SK-N-SH (cell line): ENCODE measurements at regions not wholly inside any gene's neighbourhood (a gene's known extent, or its start where the extent isn't known, plus 50 kb on each side); places are given as distances from the start of the nearest gene placed in this dataset.

Experiments
- CTCF ChIA-PET: fragments of 300-600, 350-600 bp; formaldehyde crosslinking; extraction: SDS; loops from one replicate; lab custom pipeline; 2021; lab: Yijun Ruan, JAX
- POLR2A ChIA-PET: fragments of 350-600 bp; sonication (Branson Sonifier 250); formaldehyde crosslinking; extraction: SDS; loops from one replicate; lab custom pipeline; 2020; ENCODE audit warnings: antibody characterized with exemption, inconsistent platforms; lab: Yijun Ruan, JAX
- DNase-seq: peaks from one replicate; pipeline ENCODE4 v3.0.0; 2012
- H2AFZ ChIP-seq: fragments of 200-600 bp; sonication (generic); 2 replicates; pipeline ENCODE4 v1.8.1; 2016; ENCODE audit warnings: antibody characterized with exemption, mild to moderate bottlenecking, low read depth
- H3F3A ChIP-seq: fragments of 200-600 bp; sonication (generic); replicated peaks from 2 replicates; pipeline ENCODE3; 2016; ENCODE audit warnings: antibody characterized with exemption, mild to moderate bottlenecking; ENCODE audit not compliant: insufficient read depth
- H3K27ac ChIP-seq, 2 experiments: fragments of 200-500 bp in 1 of 2; fragments of 200-600 bp in 1 of 2; sonication (Bioruptor generic) in 1 of 2; sonication (generic), shearing (Covaris generic) in 1 of 2; 2 replicates each; pipeline versions ENCODE4 v1.5.1 to v1.6.1; 2014 to 2016; ENCODE audit warnings: low read depth in 2 of 2, inconsistent platforms in 1 of 2, low read length in 1 of 2, mild to moderate bottlenecking in 1 of 2, mixed read lengths in 1 of 2
- H3K27me3 ChIP-seq: fragments of 200-600 bp; sonication (generic), shearing (Covaris generic); 2 replicates; pipeline ENCODE4 v1.6.1; 2016; ENCODE audit warnings: mixed run types; ENCODE audit not compliant: insufficient read depth
- H3K36me3 ChIP-seq, 2 experiments: fragments of 200-500 bp in 1 of 2; fragments of 200-600 bp in 1 of 2; sonication (Bioruptor generic) in 1 of 2; sonication (generic) in 1 of 2; replicated peaks in 1 of 2; 2 replicates each; pipeline versions ENCODE3 to v1.5.1; 2014 to 2016; ENCODE audit warnings: low read length in 1 of 2, mild to moderate bottlenecking in 1 of 2; ENCODE audit not compliant: insufficient read depth in 2 of 2, control insufficient read depth in 1 of 2
- H3K4me1 ChIP-seq, 2 experiments: fragments of 200-500 bp in 1 of 2; fragments of 200-600 bp in 1 of 2; sonication (Bioruptor generic) in 1 of 2; sonication (generic), shearing (Covaris generic) in 1 of 2; 2 replicates each; pipeline versions ENCODE4 v1.5.1 to v1.6.1; 2014 to 2016; ENCODE audit warnings: low read depth in 1 of 2, low read length in 1 of 2, mixed run types in 1 of 2; ENCODE audit not compliant: insufficient read depth in 2 of 2, control insufficient read depth in 1 of 2
- H3K4me2 ChIP-seq: fragments of 200-600 bp; sonication (generic), shearing (Covaris generic); 2 replicates; pipeline ENCODE4 v1.6.1; 2017; ENCODE audit warnings: mixed run types
- H3K4me3 ChIP-seq, 2 experiments: fragments of 200-500 bp in 1 of 2; fragments of 200-600 bp in 1 of 2; sonication (Bioruptor generic) in 1 of 2; sonication (generic), shearing (Covaris generic) in 1 of 2; 2 replicates each; pipeline versions ENCODE4 v1.5.1 to v1.8.1; 2014 to 2016; ENCODE audit warnings: low read depth in 2 of 2, inconsistent platforms in 1 of 2, low read length in 1 of 2, mild to moderate bottlenecking in 1 of 2, mixed read lengths in 1 of 2, moderate library complexity in 1 of 2
- H3K79me2 ChIP-seq: fragments of 200-600 bp; sonication (generic); 2 replicates; pipeline ENCODE4 v1.8.1; 2017; ENCODE audit warnings: mild to moderate bottlenecking; ENCODE audit not compliant: insufficient read depth
- H3K9ac ChIP-seq: fragments of 200-600 bp; sonication (generic); 2 replicates; pipeline ENCODE4 v1.6.1; 2017; ENCODE audit warnings: mixed run types
- H3K9me2 ChIP-seq: fragments of 200-600 bp; sonication (generic); 2 replicates; pipeline ENCODE4 v1.6.1; 2017; ENCODE audit warnings: mixed run types
- H3K9me3 ChIP-seq: fragments of 200-600 bp; sonication (generic); 2 replicates; pipeline ENCODE4 v1.6.1; 2017; ENCODE audit warnings: mixed run types, mild to moderate bottlenecking, moderate library complexity
- H4K20me1 ChIP-seq: fragments of 200-600 bp; sonication (generic); 2 replicates; pipeline ENCODE4 v1.6.1; 2017; ENCODE audit warnings: mild to moderate bottlenecking, mixed run types; ENCODE audit not compliant: insufficient read depth
- CHD2 ChIP-seq: fragments of 150-350 bp; IDR thresholded peaks from 2 replicates; pipeline ENCODE4 v1.6.1; 2018; ENCODE audit warnings: low read length; ENCODE audit not compliant: partially characterized antibody
- ELF1 ChIP-seq: IDR thresholded peaks from 2 replicates; pipeline ENCODE4 v1.4.0; 2012
- EZH2phosphoT487 ChIP-seq: fragments of 200-600 bp; sonication (generic); IDR thresholded peaks from 2 replicates; pipeline ENCODE4 v1.6.1; 2017; ENCODE audit warnings: low read depth, mixed run types, mild to moderate bottlenecking, antibody characterized with exemption, moderate library complexity, borderline replicate concordance
- FOXM1 ChIP-seq: IDR thresholded peaks from 2 replicates; pipeline ENCODE4 v1.4.0; 2012; ENCODE audit warnings: low read depth, mild to moderate bottlenecking
- GABPA ChIP-seq: IDR thresholded peaks from 2 replicates; pipeline ENCODE4 v1.4.0; 2012; ENCODE audit warnings: low read depth, mild to moderate bottlenecking
- GATA2 ChIP-seq: sonication (generic); formaldehyde crosslinking; IDR thresholded peaks from 2 replicates; pipeline ENCODE4 v1.5.0; 2020; ENCODE audit warnings: mild to moderate bottlenecking, missing genetic modification reagents
- MEF2A ChIP-seq: IDR thresholded peaks from 2 replicates; pipeline ENCODE4 v1.4.0; 2012; ENCODE audit warnings: low read depth, borderline replicate concordance
- NFIC ChIP-seq: IDR thresholded peaks from 2 replicates; pipeline ENCODE4 v1.4.0; 2012; ENCODE audit warnings: borderline replicate concordance
- NRF1 ChIP-seq: IDR thresholded peaks from 2 replicates; pipeline ENCODE4 v1.6.1; 2012; ENCODE audit warnings: low read depth, mild to moderate bottlenecking, low read length
- RCOR1 ChIP-seq: fragments of 150-350 bp; IDR thresholded peaks from 2 replicates; pipeline ENCODE4 v1.6.1; 2017; ENCODE audit warnings: antibody characterized with exemption, low read length
- RFX5 ChIP-seq: IDR thresholded peaks from 2 replicates; pipeline ENCODE4 v1.6.1; 2012; ENCODE audit warnings: mild to moderate bottlenecking, improper control_type of control experiment, low read length
- SIN3A ChIP-seq: IDR thresholded peaks from 2 replicates; pipeline ENCODE4 v1.6.1; 2012; ENCODE audit warnings: low read depth, mild to moderate bottlenecking, low read length, moderate library complexity, borderline replicate concordance
- TEAD4 ChIP-seq: IDR thresholded peaks from 2 replicates; pipeline ENCODE4 v1.4.0; 2012; ENCODE audit warnings: mild to moderate bottlenecking, borderline replicate concordance; ENCODE audit not compliant: insufficient read depth
- YY1 ChIP-seq: IDR thresholded peaks from 2 replicates; pipeline ENCODE4 v1.4.0; 2012; ENCODE audit warnings: low read depth, mild to moderate bottlenecking
- WGBS: methylation state at CpG from one replicate; pipeline ENCODE4 v1.1.6; 2017; ENCODE audit warnings: low lambda C conversion rate; 5-methylcytosine and 5-hydroxymethylcytosine counted together
- TF ChIP-seq, protein P1 (sequence below): IDR thresholded peaks from 2 replicates; pipeline ENCODE4 v1.4.0; 2012; ENCODE audit warnings: low read depth, borderline replicate concordance
- TF ChIP-seq, protein P2 (sequence below): IDR thresholded peaks from 2 replicates; pipeline ENCODE4; 2012

DNA sequence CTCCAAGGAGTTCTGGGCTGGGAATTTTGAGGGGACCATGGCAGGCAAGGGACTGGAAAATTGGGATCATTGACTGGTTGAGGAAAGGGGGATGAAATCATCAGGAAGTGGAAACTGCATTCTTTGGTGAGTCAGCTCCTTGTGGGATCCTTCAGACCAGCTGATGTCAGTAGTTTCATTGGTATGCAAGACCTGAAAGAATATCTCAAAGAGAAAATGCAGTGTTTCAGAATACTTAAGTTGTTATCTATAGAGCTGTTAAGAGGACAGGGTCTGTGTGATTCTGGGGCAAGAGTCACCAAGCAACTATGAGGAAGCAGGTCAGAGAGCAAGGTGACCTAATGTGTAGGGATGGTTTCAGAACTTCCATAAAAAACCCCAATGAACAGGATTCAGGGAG, 595.9 kb upstream of the AUTS2 start:
- H3K36me3 ChIP-seq = no peaks in the 10 kb centered on the region
- POLR2A ChIA-PET = no interaction called here
- no peaks in the 10 kb centered on the region for H3K9me2 ChIP-seq
- no peaks in the 10 kb centered on the region for H4K20me1 ChIP-seq
- H3K27ac ChIP-seq = no peak overlapping the region
- no peak for DNase-seq
- H3K27me3 ChIP-seq = no peaks in the 10 kb centered on the region
- no peak for TF ChIP-seq MEF2A
- TF ChIP-seq, protein P1, sequence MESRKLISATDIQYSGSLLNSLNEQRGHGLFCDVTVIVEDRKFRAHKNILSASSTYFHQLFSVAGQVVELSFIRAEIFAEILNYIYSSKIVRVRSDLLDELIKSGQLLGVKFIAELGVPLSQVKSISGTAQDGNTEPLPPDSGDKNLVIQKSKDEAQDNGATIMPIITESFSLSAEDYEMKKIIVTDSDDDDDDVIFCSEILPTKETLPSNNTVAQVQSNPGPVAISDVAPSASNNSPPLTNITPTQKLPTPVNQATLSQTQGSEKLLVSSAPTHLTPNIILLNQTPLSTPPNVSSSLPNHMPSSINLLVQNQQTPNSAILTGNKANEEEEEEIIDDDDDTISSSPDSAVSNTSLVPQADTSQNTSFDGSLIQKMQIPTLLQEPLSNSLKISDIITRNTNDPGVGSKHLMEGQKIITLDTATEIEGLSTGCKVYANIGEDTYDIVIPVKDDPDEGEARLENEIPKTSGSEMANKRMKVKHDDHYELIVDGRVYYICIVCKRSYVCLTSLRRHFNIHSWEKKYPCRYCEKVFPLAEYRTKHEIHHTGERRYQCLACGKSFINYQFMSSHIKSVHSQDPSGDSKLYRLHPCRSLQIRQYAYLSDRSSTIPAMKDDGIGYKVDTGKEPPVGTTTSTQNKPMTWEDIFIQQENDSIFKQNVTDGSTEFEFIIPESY = no peak
- no peak overlapping the region for H3K9ac ChIP-seq
- no peaks in the 10 kb centered on the region for H3K4me1 ChIP-seq
- no peak overlapping the region; the same call in 1 of the 2 replicates for H3K4me2 ChIP-seq
- H2AFZ ChIP-seq = no peak overlapping the region
- H3F3A ChIP-seq = no peaks in the 10 kb centered on the region
- CTCF ChIA-PET = no interaction called here
- no peaks in the 10 kb centered on the region for H3K79me2 ChIP-seq
- no peaks in the 10 kb centered on the region for H3K9me3 ChIP-seq
- H3K4me3 ChIP-seq = no peak overlapping the region

DNA sequence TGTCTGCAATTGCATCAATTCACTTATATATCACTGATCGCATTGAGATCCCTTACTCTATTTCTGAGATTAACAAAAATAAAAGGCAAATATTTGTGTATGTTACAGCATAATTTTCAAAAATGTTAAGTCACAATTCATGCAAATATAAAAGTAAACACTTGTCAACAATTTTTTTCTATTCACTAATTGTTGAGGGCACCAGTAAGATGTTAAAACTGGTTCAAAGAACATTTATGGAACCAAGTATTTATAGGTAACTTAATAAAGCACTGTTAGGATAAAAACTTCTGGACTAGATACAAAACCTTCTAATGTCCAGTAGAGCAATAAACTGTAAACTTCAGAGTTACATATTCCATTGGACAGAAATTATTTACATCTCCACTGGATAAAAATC, 586.1 kb upstream of the AUTS2 start:
- WGBS = 50% methylated on average over 1 of the region's 1 CpG

DNA sequence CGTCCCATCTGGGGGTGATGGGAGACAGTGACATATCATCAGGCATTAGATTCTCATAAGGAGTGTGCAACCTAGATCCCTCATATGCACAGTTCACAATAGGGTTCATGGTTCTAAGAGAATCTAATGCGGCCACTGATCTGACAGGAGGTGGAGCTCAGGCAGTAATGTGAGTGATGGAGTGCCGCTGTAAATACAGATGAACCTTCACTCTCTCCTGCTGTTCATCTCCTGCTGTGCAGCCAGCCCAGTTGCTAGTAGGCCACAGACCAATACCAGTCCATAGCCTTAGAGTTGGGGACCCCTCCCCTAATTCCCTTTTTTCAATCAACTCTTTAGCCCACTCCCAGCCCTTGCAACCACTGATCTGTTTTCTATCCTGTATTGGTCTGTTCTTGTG, 581.1 kb upstream of the AUTS2 start:
- Histone ChIP-seq H3K9me2 (no peaks in the 10 kb centered on the region), H2AFZ (no peak overlapping the region), H3K36me3 (no peaks in the 10 kb centered on the region), H4K20me1 (no peaks in the 10 kb centered on the region), H3K27me3 (no peaks in the 10 kb centered on the region), H3K79me2 (no peaks in the 10 kb centered on the region), H3F3A (no peaks in the 10 kb centered on the region), H3K4me3 (no peak overlapping the region), H3K9me3 (0 out of 2 replicates have a peak, but pooled peaks cover 5% of the 10 kb centered on the region), H3K4me1 (no peaks in the 10 kb centered on the region), H3K4me2 (no peak overlapping the region), H3K9ac (no peak overlapping the region), H3K27ac (no peak overlapping the region)
- POLR2A ChIA-PET = no interaction called here
- DNase-seq = no peak
- CTCF ChIA-PET = interaction anchor here (1.9 to 2.1 kb wide), 2 partner anchors 9 to 19 kb away, joined by 5 read pairs; no protein-coding TSS in a partner anchor
- 74% methylated on average over 3 of the region's 3 CpGs for WGBS
- no peak for TF ChIP-seq ELF1
- TF ChIP-seq GABPA = no peak
- no peak for TF ChIP-seq FOXM1
- TF ChIP-seq EZH2phosphoT487 = no peak
- no peak for TF ChIP-seq TEAD4
- no peak for TF ChIP-seq RCOR1
- no peak for TF ChIP-seq GATA2 (CRISPR knock-in tag)
- TF ChIP-seq RFX5 = no peak
- no peak for TF ChIP-seq CHD2
- TF ChIP-seq NFIC = no peak
- TF ChIP-seq NRF1 = no peak
- TF ChIP-seq, protein P2, sequence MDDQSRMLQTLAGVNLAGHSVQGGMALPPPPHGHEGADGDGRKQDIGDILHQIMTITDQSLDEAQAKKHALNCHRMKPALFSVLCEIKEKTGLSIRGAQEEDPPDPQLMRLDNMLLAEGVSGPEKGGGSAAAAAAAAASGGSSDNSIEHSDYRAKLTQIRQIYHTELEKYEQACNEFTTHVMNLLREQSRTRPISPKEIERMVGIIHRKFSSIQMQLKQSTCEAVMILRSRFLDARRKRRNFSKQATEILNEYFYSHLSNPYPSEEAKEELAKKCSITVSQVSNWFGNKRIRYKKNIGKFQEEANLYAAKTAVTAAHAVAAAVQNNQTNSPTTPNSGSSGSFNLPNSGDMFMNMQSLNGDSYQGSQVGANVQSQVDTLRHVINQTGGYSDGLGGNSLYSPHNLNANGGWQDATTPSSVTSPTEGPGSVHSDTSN = no peak

More for the DNA sequence above, 586.1 kb upstream of the AUTS2 start:
- Histone ChIP-seq H3K4me2 (no peak overlapping the region), H3K4me1 (no peaks in the 10 kb centered on the region), H3F3A (no peaks in the 10 kb centered on the region), H3K27me3 (no peaks in the 10 kb centered on the region), H3K9me2 (no peaks in the 10 kb centered on the region), H4K20me1 (no peaks in the 10 kb centered on the region), H3K79me2 (no peaks in the 10 kb centered on the region), H3K4me3 (no peak overlapping the region), H3K9ac (no peak overlapping the region), H3K36me3 (no peaks in the 10 kb centered on the region), H2AFZ (no peak overlapping the region), H3K9me3 (no peaks in the 10 kb centered on the region), H3K27ac (no peak overlapping the region)
- ChIA-PET POLR2A (no interaction called here), CTCF (interaction anchor here (1.5 kb wide), 1 partner anchor 8 kb away, joined by 3 read pairs; no protein-coding TSS in a partner anchor)
- TF ChIP-seq NRF1 (no peak), SIN3A (no peak), YY1 (no peak), ELF1 (no peak)
- TF ChIP-seq, protein P1 = no peak
- no peak for DNase-seq
